Suprapubic skin (tissue), 4 donors: ENCODE measurements at regions not wholly inside any gene's neighbourhood (a gene's known extent, or its start where the extent isn't known, plus 50 kb on each side); places are given as distances from the start of the nearest gene placed in this dataset.

Experiments
- CTCF ChIP-seq, 2 donors: fragments of 200-600 bp in 1 of 2; fragments of 450-650 bp in 1 of 2; sonication (generic) in 1 of 2; IDR thresholded peaks; one replicate each; pipeline ENCODE4 v1.5.1; 2016 to 2019; ENCODE audit warnings: antibody characterized with exemption in 2 of 2, mild to moderate bottlenecking in 1 of 2, moderate library complexity in 1 of 2
- EP300 ChIP-seq: sonication (generic); formaldehyde crosslinking; IDR thresholded peaks from one replicate; pipeline ENCODE4 v1.6.1; 2017; ENCODE audit warnings: antibody characterized with exemption
- POLR2A ChIP-seq, 2 donors: fragments of 450-650 bp; IDR thresholded peaks; one replicate each; pipeline ENCODE4 v1.6.1; 2017; ENCODE audit warnings: antibody characterized with exemption in 2 of 2, mild to moderate bottlenecking in 2 of 2, moderate library complexity in 2 of 2
- POLR2AphosphoS5 ChIP-seq, 3 donors: sonication (generic); formaldehyde crosslinking; IDR thresholded peaks; one replicate each; pipeline ENCODE4 v1.6.1; 2017; ENCODE audit warnings: antibody characterized with exemption in 3 of 3

- TF ChIP-seq POLR2A (IDR thresholded peaks at IDR 0.05) (no peak), EP300 (no peak), CTCF (IDR thresholded peaks at IDR 0.05) (no peak), POLR2AphosphoS5 (IDR thresholded peaks at IDR 0.05) (no peak)
Observed at GRCh38 chr2:222120933-222121332, 177.9 kb downstream of the PAX3 start.
